SHP77 treated with DMSO at 0.1 percent for 48 hours (cell line): ENCODE measurements at regions not wholly inside any gene's neighbourhood (a gene's known extent, or its start where the extent isn't known, plus 50 kb on each side); places are given as distances from the start of the nearest gene placed in this dataset.
"Not testable (repeated sequence)": the region's sequence is repeated elsewhere in the genome, so short reads cannot be mapped to it uniquely, and the experiment has no call there.

Experiments used
- DNase-seq: peaks from one replicate; lab custom pipeline; 2025; lab: John Stamatoyannopoulos, UW

- no peak for DNase-seq
Measured at GRCh38 chr10:6813306-6813705, 233.2 kb upstream of the PRKCQ start.

- no peak for DNase-seq
Measured at GRCh38 chr10:6811153-6811552, 231.1 kb upstream of the PRKCQ start.

GRCh38 chr10:6803427-6803783, 223.3 kb upstream of the PRKCQ start:
- DNase-seq = no peak

GRCh38 chr10:6802759-6803426, 222.8 kb upstream of the PRKCQ start:
- no peak for DNase-seq

- DNase-seq = no peak
Measured at GRCh38 chr10:6796231-6796630, 216.2 kb upstream of the PRKCQ start.

- DNase-seq = no peak
Measured at GRCh38 chr10:6795541-6795940, 215.5 kb upstream of the PRKCQ start.

GRCh38 chr10:6794841-6795240, 214.8 kb upstream of the PRKCQ start:
- DNase-seq = not testable (repeated sequence)

GRCh38 chr10:6794441-6794840, 214.4 kb upstream of the PRKCQ start:
- DNase-seq = no peak

GRCh38 chr10:6788731-6789130, 208.7 kb upstream of the PRKCQ start:
- no peak for DNase-seq

GRCh38 chr10:6788231-6788630, 208.2 kb upstream of the PRKCQ start:
- DNase-seq = no peak

- DNase-seq = no peak
Measured at GRCh38 chr10:6787718-6788117, 207.6 kb upstream of the PRKCQ start.

- DNase-seq = no peak
Measured at GRCh38 chr10:6787091-6787490, 207.0 kb upstream of the PRKCQ start.

- no peak for DNase-seq
Measured at GRCh38 chr10:6786579-6787031, 206.5 kb upstream of the PRKCQ start.

GRCh38 chr10:6784429-6784828, 204.4 kb upstream of the PRKCQ start:
- not testable (repeated sequence) for DNase-seq

- no peak for DNase-seq
Measured at GRCh38 chr10:6783471-6783870, 203.4 kb upstream of the PRKCQ start.

GRCh38 chr10:6782378-6782777, 202.3 kb upstream of the PRKCQ start:
- no peak for DNase-seq

GRCh38 chr10:6781133-6781770, 201.2 kb upstream of the PRKCQ start:
- DNase-seq = no peak

- no peak for DNase-seq
Measured at GRCh38 chr10:6780008-6780677, 200.1 kb upstream of the PRKCQ start.

GRCh38 chr10:6778992-6779701, 199.1 kb upstream of the PRKCQ start:
- DNase-seq = no peak

GRCh38 chr10:6776170-6776569, 196.1 kb upstream of the PRKCQ start:
- no peak for DNase-seq

GRCh38 chr10:6774406-6774805, 194.3 kb upstream of the PRKCQ start:
- DNase-seq = no peak

- no peak for DNase-seq
Measured at GRCh38 chr10:6771331-6771730, 191.3 kb upstream of the PRKCQ start.

GRCh38 chr10:6770846-6771245, 190.8 kb upstream of the PRKCQ start:
- DNase-seq = no peak
